NCI-H1694 (cell line): ENCODE measurements at regions not wholly inside any gene's neighbourhood (a gene's known extent, or its start where the extent isn't known, plus 50 kb on each side); places are given as distances from the start of the nearest gene placed in this dataset.

Source experiments
- DNase-seq: peaks from one replicate; lab custom pipeline; 2025; lab: John Stamatoyannopoulos, UW

GRCh38 chr6:159479146-159479545 is 213.9 kb downstream of the SOD2 start:
- DNase-seq, result no peak

- DNase-seq, result no peak
Measured at GRCh38 chr6:159473475-159474263, 219.4 kb downstream of the SOD2 start.

- no peak for DNase-seq
Measured at GRCh38 chr6:159470397-159470796, 222.6 kb downstream of the SOD2 start.

- DNase-seq, result no peak
Measured at GRCh38 chr6:159469443-159469842, 223.6 kb downstream of the SOD2 start.

GRCh38 chr6:159468994-159469393 is 224.0 kb downstream of the SOD2 start:
- no peak for DNase-seq

GRCh38 chr6:159467473-159468041 is 225.5 kb downstream of the SOD2 start:
- DNase-seq, result no peak

GRCh38 chr6:159466926-159467325 is 226.1 kb downstream of the SOD2 start:
- DNase-seq, result no peak

GRCh38 chr6:159464816-159465215 is 228.2 kb downstream of the SOD2 start:
- no peak for DNase-seq

GRCh38 chr6:159463119-159463829 is 229.8 kb downstream of the SOD2 start:
- DNase-seq, result no peak

GRCh38 chr6:159462431-159462830 is 230.6 kb downstream of the SOD2 start:
- DNase-seq, result no peak

GRCh38 chr6:159461998-159462397 is 231.0 kb downstream of the SOD2 start:
- no peak for DNase-seq

- DNase-seq, result no peak
Measured at GRCh38 chr6:159461266-159461665, 231.8 kb downstream of the SOD2 start.

- no peak for DNase-seq
Measured at GRCh38 chr6:159460476-159460875, 232.6 kb downstream of the SOD2 start.

- DNase-seq, result no peak
Measured at GRCh38 chr6:159456349-159456748, 236.7 kb downstream of the SOD2 start.

- DNase-seq, result no peak
Measured at GRCh38 chr6:159455700-159456274, 237.3 kb downstream of the SOD2 start.

- no peak for DNase-seq
Measured at GRCh38 chr6:159450815-159451465, 242.1 kb downstream of the SOD2 start.

- no peak for DNase-seq
Measured at GRCh38 chr6:159446340-159446739, 246.7 kb downstream of the SOD2 start.

- DNase-seq, result no peak
Measured at GRCh38 chr6:159445351-159445750, 247.7 kb downstream of the SOD2 start.

GRCh38 chr6:159444056-159444760 is 248.8 kb downstream of the SOD2 start:
- DNase-seq, result no peak

- DNase-seq, result no peak
Measured at GRCh38 chr6:159443417-159443920, 249.6 kb downstream of the SOD2 start.

GRCh38 chr6:159441704-159441981 is 251.4 kb downstream of the SOD2 start:
- no peak for DNase-seq
